ENCODE measurements at regions not wholly inside any gene's neighbourhood (a gene's known extent, or its start where the extent isn't known, plus 50 kb on each side); places are given as distances from the start of the nearest gene placed in this dataset.

DNA sequence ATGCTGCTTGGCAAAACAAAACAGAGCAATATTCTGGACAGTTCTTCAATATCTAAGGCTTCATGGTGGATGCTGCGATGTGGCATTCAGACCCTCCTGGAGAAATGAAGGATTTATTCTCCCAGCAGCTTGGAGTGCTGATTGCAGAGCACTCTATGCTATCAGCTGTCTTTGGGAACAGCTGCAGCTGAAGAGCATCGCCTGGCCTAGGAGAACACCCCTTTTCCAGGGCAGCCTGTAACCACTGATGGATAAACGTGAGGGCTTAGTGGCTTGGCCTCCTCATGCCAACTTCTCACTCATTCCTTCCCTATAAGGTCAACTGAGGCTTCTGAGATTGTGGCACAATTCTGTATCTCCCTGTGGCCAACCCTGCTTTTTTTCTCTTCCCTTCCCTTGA, 638.1 kb upstream of the CNTNAP2 start:
- no peaks in the 10 kb centered on the region for H3K36me3 ChIP-seq (ENCODE audit: insufficient read depth)
- H3F3A ChIP-seq (replicated peaks; ENCODE audit: low read depth), result no peaks in the 10 kb centered on the region
- TF ChIP-seq NANOG (IDR thresholded peaks at IDR 0.05; ENCODE audit: borderline replicate concordance) (no peak), EZH2phosphoT487 (IDR thresholded peaks at IDR 0.05; ENCODE audit: unreplicated experiment) (no peak), JUNB (IDR thresholded peaks at IDR 0.05; ENCODE audit: unreplicated experiment) (no peak), EZH2 (IDR thresholded peaks at IDR 0.05; ENCODE audit: low read depth, unreplicated experiment) (no peak), ZNF114 (CRISPR knock-in tag; IDR thresholded peaks at IDR 0.05) (no peak), ZNF331 (CRISPR knock-in tag; IDR thresholded peaks at IDR 0.05; ENCODE audit: low read depth) (no peak), POLR2AphosphoS5 (IDR thresholded peaks at IDR 0.05; ENCODE audit: low read depth) (no peak), CREB1 (CRISPR knock-in tag; IDR thresholded peaks at IDR 0.05; ENCODE audit: low read depth) (no peak), STAT1 (IDR thresholded peaks at IDR 0.05; ENCODE audit: unreplicated experiment) (no peak)
- TF ChIP-seq, protein P1, sequence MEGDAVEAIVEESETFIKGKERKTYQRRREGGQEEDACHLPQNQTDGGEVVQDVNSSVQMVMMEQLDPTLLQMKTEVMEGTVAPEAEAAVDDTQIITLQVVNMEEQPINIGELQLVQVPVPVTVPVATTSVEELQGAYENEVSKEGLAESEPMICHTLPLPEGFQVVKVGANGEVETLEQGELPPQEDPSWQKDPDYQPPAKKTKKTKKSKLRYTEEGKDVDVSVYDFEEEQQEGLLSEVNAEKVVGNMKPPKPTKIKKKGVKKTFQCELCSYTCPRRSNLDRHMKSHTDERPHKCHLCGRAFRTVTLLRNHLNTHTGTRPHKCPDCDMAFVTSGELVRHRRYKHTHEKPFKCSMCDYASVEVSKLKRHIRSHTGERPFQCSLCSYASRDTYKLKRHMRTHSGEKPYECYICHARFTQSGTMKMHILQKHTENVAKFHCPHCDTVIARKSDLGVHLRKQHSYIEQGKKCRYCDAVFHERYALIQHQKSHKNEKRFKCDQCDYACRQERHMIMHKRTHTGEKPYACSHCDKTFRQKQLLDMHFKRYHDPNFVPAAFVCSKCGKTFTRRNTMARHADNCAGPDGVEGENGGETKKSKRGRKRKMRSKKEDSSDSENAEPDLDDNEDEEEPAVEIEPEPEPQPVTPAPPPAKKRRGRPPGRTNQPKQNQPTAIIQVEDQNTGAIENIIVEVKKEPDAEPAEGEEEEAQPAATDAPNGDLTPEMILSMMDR (conservative IDR thresholded peaks at IDR 0.05; ENCODE audit: low read depth in 2 of 2), result no peak
- TF ChIP-seq, protein P2, sequence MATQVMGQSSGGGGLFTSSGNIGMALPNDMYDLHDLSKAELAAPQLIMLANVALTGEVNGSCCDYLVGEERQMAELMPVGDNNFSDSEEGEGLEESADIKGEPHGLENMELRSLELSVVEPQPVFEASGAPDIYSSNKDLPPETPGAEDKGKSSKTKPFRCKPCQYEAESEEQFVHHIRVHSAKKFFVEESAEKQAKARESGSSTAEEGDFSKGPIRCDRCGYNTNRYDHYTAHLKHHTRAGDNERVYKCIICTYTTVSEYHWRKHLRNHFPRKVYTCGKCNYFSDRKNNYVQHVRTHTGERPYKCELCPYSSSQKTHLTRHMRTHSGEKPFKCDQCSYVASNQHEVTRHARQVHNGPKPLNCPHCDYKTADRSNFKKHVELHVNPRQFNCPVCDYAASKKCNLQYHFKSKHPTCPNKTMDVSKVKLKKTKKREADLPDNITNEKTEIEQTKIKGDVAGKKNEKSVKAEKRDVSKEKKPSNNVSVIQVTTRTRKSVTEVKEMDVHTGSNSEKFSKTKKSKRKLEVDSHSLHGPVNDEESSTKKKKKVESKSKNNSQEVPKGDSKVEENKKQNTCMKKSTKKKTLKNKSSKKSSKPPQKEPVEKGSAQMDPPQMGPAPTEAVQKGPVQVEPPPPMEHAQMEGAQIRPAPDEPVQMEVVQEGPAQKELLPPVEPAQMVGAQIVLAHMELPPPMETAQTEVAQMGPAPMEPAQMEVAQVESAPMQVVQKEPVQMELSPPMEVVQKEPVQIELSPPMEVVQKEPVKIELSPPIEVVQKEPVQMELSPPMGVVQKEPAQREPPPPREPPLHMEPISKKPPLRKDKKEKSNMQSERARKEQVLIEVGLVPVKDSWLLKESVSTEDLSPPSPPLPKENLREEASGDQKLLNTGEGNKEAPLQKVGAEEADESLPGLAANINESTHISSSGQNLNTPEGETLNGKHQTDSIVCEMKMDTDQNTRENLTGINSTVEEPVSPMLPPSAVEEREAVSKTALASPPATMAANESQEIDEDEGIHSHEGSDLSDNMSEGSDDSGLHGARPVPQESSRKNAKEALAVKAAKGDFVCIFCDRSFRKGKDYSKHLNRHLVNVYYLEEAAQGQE (IDR thresholded peaks at IDR 0.05; ENCODE audit: unreplicated experiment), result no peak
- TF ChIP-seq, protein P3, sequence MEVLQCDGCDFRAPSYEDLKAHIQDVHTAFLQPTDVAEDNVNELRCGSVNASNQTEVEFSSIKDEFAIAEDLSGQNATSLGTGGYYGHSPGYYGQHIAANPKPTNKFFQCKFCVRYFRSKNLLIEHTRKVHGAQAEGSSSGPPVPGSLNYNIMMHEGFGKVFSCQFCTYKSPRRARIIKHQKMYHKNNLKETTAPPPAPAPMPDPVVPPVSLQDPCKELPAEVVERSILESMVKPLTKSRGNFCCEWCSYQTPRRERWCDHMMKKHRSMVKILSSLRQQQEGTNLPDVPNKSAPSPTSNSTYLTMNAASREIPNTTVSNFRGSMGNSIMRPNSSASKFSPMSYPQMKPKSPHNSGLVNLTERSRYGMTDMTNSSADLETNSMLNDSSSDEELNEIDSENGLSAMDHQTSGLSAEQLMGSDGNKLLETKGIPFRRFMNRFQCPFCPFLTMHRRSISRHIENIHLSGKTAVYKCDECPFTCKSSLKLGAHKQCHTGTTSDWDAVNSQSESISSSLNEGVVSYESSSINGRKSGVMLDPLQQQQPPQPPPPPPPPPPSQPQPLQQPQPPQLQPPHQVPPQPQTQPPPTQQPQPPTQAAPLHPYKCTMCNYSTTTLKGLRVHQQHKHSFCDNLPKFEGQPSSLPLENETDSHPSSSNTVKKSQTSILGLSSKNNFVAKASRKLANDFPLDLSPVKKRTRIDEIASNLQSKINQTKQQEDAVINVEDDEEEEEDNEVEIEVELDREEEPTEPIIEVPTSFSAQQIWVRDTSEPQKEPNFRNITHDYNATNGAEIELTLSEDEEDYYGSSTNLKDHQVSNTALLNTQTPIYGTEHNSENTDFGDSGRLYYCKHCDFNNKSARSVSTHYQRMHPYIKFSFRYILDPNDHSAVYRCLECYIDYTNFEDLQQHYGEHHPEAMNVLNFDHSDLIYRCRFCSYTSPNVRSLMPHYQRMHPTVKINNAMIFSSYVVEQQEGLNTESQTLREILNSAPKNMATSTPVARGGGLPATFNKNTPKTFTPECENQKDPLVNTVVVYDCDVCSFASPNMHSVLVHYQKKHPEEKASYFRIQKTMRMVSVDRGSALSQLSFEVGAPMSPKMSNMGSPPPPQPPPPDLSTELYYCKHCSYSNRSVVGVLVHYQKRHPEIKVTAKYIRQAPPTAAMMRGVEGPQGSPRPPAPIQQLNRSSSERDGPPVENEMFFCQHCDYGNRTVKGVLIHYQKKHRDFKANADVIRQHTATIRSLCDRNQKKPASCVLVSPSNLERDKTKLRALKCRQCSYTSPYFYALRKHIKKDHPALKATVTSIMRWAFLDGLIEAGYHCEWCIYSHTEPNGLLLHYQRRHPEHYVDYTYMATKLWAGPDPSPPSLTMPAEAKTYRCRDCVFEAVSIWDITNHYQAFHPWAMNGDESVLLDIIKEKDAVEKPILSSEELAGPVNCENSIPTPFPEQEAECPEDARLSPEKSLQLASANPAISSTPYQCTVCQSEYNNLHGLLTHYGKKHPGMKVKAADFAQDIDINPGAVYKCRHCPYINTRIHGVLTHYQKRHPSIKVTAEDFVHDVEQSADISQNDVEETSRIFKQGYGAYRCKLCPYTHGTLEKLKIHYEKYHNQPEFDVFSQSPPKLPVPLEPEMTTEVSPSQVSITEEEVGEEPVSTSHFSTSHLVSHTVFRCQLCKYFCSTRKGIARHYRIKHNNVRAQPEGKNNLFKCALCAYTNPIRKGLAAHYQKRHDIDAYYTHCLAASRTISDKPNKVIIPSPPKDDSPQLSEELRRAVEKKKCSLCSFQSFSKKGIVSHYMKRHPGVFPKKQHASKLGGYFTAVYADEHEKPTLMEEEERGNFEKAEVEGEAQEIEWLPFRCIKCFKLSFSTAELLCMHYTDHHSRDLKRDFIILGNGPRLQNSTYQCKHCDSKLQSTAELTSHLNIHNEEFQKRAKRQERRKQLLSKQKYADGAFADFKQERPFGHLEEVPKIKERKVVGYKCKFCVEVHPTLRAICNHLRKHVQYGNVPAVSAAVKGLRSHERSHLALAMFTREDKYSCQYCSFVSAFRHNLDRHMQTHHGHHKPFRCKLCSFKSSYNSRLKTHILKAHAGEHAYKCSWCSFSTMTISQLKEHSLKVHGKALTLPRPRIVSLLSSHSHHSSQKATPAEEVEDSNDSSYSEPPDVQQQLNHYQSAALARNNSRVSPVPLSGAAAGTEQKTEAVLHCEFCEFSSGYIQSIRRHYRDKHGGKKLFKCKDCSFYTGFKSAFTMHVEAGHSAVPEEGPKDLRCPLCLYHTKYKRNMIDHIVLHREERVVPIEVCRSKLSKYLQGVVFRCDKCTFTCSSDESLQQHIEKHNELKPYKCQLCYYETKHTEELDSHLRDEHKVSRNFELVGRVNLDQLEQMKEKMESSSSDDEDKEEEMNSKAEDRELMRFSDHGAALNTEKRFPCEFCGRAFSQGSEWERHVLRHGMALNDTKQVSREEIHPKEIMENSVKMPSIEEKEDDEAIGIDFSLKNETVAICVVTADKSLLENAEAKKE (CRISPR knock-in tag; IDR thresholded peaks at IDR 0.05), result no peak
- TF ChIP-seq, protein P4, sequence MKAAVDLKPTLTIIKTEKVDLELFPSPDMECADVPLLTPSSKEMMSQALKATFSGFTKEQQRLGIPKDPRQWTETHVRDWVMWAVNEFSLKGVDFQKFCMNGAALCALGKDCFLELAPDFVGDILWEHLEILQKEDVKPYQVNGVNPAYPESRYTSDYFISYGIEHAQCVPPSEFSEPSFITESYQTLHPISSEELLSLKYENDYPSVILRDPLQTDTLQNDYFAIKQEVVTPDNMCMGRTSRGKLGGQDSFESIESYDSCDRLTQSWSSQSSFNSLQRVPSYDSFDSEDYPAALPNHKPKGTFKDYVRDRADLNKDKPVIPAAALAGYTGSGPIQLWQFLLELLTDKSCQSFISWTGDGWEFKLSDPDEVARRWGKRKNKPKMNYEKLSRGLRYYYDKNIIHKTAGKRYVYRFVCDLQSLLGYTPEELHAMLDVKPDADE (IDR thresholded peaks at IDR 0.05), result no peak
- no peaks in the 10 kb centered on the region for H4K20me1 ChIP-seq (replicated peaks; ENCODE audit: insufficient read depth)
- H3K4me2 ChIP-seq, result no peak overlapping the region
- Mint-ChIP-seq H3K4me1 (no peaks in the 10 kb centered on the region), H3K27me3 (ENCODE audit: insufficient read depth, low read depth, poor library complexity) (peaks cover 1% of the 10 kb centered on the region), H3K27ac (no peak overlapping the region), H3K9me3 (peaks cover 88% of the 10 kb centered on the region), H3K4me3 (no peak overlapping the region), H3K36me3 (ENCODE audit: low read depth) (peaks cover 10% of the 10 kb centered on the region; the same call in 2 of the 3 replicates)
- no peaks in the 10 kb centered on the region for H3K9me2 ChIP-seq (ENCODE audit: insufficient read depth)
- no peaks in the 10 kb centered on the region for H3K4me1 ChIP-seq (ENCODE audit: insufficient read depth)
- DNase-seq (ENCODE audit: low spot score) (no peak), ATAC-seq (no peak)
- no peak overlapping the region for H3K4me3 ChIP-seq
- no peak overlapping the region for H2AFZ ChIP-seq
- H3K79me2 ChIP-seq (replicated peaks; ENCODE audit: insufficient read depth), result no peaks in the 10 kb centered on the region
- no peak overlapping the region for H3K27ac ChIP-seq (ENCODE audit: low read depth)
- H3K27me3 ChIP-seq (ENCODE audit: insufficient read depth), result no peaks in the 10 kb centered on the region

Data from GM23338 (cell line).